ENCODE measurements at regions not wholly inside any gene's neighbourhood (a gene's known extent, or its start where the extent isn't known, plus 50 kb on each side); places are given as distances from the start of the nearest gene placed in this dataset.

GRCh38 chr12:39037115-39037514 is 131.7 kb upstream of the CPNE8 start:
- Mint-ChIP-seq H3K4me3 (no peak overlapping the region), H3K27me3 (no peaks in the 10 kb centered on the region), H3K9me3 (no peaks in the 10 kb centered on the region), H3K27ac (no peak overlapping the region), H3K4me1 (no peaks in the 10 kb centered on the region)
- no peak for DNase-seq
- no peak for ATAC-seq

GRCh38 chr12:39036105-39036504 is 130.7 kb upstream of the CPNE8 start:
- Mint-ChIP-seq H3K27ac (no peak overlapping the region), H3K27me3 (no peaks in the 10 kb centered on the region), H3K4me1 (no peaks in the 10 kb centered on the region), H3K9me3 (no peaks in the 10 kb centered on the region), H3K4me3 (no peak overlapping the region)
- DNase-seq = no peak
- ATAC-seq = no peak

GRCh38 chr12:39033782-39034181 is 128.4 kb upstream of the CPNE8 start:
- no peak overlapping the region for H3K4me3 Mint-ChIP-seq

GRCh38 chr12:39032448-39032847 is 127.1 kb upstream of the CPNE8 start:
- Mint-ChIP-seq H3K4me3 (no peak overlapping the region), H3K27ac (no peak overlapping the region), H3K4me1 (no peaks in the 10 kb centered on the region), H3K27me3 (no peaks in the 10 kb centered on the region), H3K9me3 (no peaks in the 10 kb centered on the region)
- DNase-seq (no peak), ATAC-seq (no peak)

More at GRCh38 chr12:39033782-39034181, 128.4 kb upstream of the CPNE8 start:
- no peaks in the 10 kb centered on the region for H3K9me3 Mint-ChIP-seq
- H3K27me3 Mint-ChIP-seq = no peaks in the 10 kb centered on the region
- no peak for DNase-seq
- no peaks in the 10 kb centered on the region for H3K4me1 Mint-ChIP-seq
- ATAC-seq = no peak
- no peak overlapping the region for H3K27ac Mint-ChIP-seq

- no peak overlapping the region for H3K27ac Mint-ChIP-seq
- no peak for ATAC-seq
- no peak overlapping the region for H3K4me3 Mint-ChIP-seq
- H3K4me1 Mint-ChIP-seq = no peaks in the 10 kb centered on the region
- no peak for DNase-seq
- no peaks in the 10 kb centered on the region for H3K9me3 Mint-ChIP-seq
- no peaks in the 10 kb centered on the region for H3K27me3 Mint-ChIP-seq
Observed at GRCh38 chr12:39032034-39032433, 126.6 kb upstream of the CPNE8 start.

GRCh38 chr12:39028382-39028781 is 123.0 kb upstream of the CPNE8 start:
- DNase-seq (no peak), ATAC-seq (no peak)
- H3K27ac Mint-ChIP-seq = no peak overlapping the region
- no peaks in the 10 kb centered on the region for H3K4me1 Mint-ChIP-seq
- H3K27me3 Mint-ChIP-seq = no peaks in the 10 kb centered on the region
- peaks cover 7 to 10% of the 10 kb centered on the region in 2 donors for H3K9me3 Mint-ChIP-seq
- no peak overlapping the region for H3K4me3 Mint-ChIP-seq

GRCh38 chr12:39012870-39013269 is 107.5 kb upstream of the CPNE8 start:
- DNase-seq (no peak), ATAC-seq (no peak)
- Mint-ChIP-seq H3K9me3 (peaks cover 0 to 5% of the 10 kb centered on the region in 2 donors), H3K27ac (no peak overlapping the region), H3K4me1 (no peaks in the 10 kb centered on the region), H3K4me3 (no peak overlapping the region), H3K27me3 (no peaks in the 10 kb centered on the region)

- ATAC-seq (no peak), DNase-seq (no peak)
- no peaks in the 10 kb centered on the region for H3K27me3 Mint-ChIP-seq
- no peak overlapping the region for H3K27ac Mint-ChIP-seq
- H3K4me1 Mint-ChIP-seq = no peaks in the 10 kb centered on the region
- no peak overlapping the region for H3K4me3 Mint-ChIP-seq
- H3K9me3 Mint-ChIP-seq = peaks cover 0 to 5% of the 10 kb centered on the region in 2 donors
Observed at GRCh38 chr12:39011166-39011565, 105.8 kb upstream of the CPNE8 start.

- Mint-ChIP-seq H3K27ac (no peak overlapping the region), H3K4me3 (no peak overlapping the region), H3K9me3 (peaks cover 0 to 5% of the 10 kb centered on the region in 2 donors), H3K27me3 (no peaks in the 10 kb centered on the region), H3K4me1 (no peaks in the 10 kb centered on the region)
- ATAC-seq (no peak), DNase-seq (no peak)
Observed at GRCh38 chr12:39010406-39010805, 105.0 kb upstream of the CPNE8 start.

GRCh38 chr12:39007619-39008018 is 102.2 kb upstream of the CPNE8 start:
- DNase-seq (no peak), ATAC-seq (no peak)
- no peak overlapping the region for H3K4me3 Mint-ChIP-seq
- no peaks in the 10 kb centered on the region for H3K4me1 Mint-ChIP-seq
- no peak overlapping the region for H3K27ac Mint-ChIP-seq
- H3K27me3 Mint-ChIP-seq = no peaks in the 10 kb centered on the region
- H3K9me3 Mint-ChIP-seq = no peaks in the 10 kb centered on the region

GRCh38 chr12:39006286-39006685 is 100.9 kb upstream of the CPNE8 start:
- no peak for DNase-seq
- Mint-ChIP-seq H3K27me3 (no peaks in the 10 kb centered on the region), H3K4me1 (no peaks in the 10 kb centered on the region), H3K27ac (no peak overlapping the region), H3K4me3 (no peak overlapping the region), H3K9me3 (no peaks in the 10 kb centered on the region)
- no peak for ATAC-seq

GRCh38 chr12:39005671-39006070 is 100.3 kb upstream of the CPNE8 start:
- ATAC-seq = no peak
- H3K27ac Mint-ChIP-seq = no peak overlapping the region
- H3K4me1 Mint-ChIP-seq = no peaks in the 10 kb centered on the region
- DNase-seq = no peak
- no peaks in the 10 kb centered on the region for H3K9me3 Mint-ChIP-seq
- H3K27me3 Mint-ChIP-seq = no peaks in the 10 kb centered on the region
- no peak overlapping the region for H3K4me3 Mint-ChIP-seq

GRCh38 chr12:39003541-39004155 is 98.3 kb upstream of the CPNE8 start:
- ATAC-seq (no peak), DNase-seq (no peak)
- Mint-ChIP-seq H3K27ac (no peak overlapping the region), H3K4me1 (no peaks in the 10 kb centered on the region), H3K27me3 (no peaks in the 10 kb centered on the region), H3K9me3 (no peaks in the 10 kb centered on the region), H3K4me3 (no peak overlapping the region)

- no peak overlapping the region for H3K27ac Mint-ChIP-seq
Observed at GRCh38 chr12:39000370-39000769, 95.0 kb upstream of the CPNE8 start.

GRCh38 chr12:38998887-38999482 is 93.6 kb upstream of the CPNE8 start:
- Mint-ChIP-seq H3K27ac (no peak overlapping the region), H3K9me3 (no peaks in the 10 kb centered on the region), H3K4me1 (no peaks in the 10 kb centered on the region), H3K27me3 (no peaks in the 10 kb centered on the region), H3K4me3 (no peak overlapping the region)
- no peak for DNase-seq
- ATAC-seq = no peak

More at GRCh38 chr12:39000370-39000769, 95.0 kb upstream of the CPNE8 start:
- DNase-seq (no peak), ATAC-seq (no peak)
- Mint-ChIP-seq H3K9me3 (no peaks in the 10 kb centered on the region), H3K27me3 (no peaks in the 10 kb centered on the region), H3K4me3 (no peak overlapping the region), H3K4me1 (no peaks in the 10 kb centered on the region)

GRCh38 chr12:38995249-38995648 is 89.9 kb upstream of the CPNE8 start:
- ATAC-seq (no peak), DNase-seq (no peak)
- H3K27me3 Mint-ChIP-seq = no peaks in the 10 kb centered on the region
- no peak overlapping the region for H3K4me3 Mint-ChIP-seq
- no peaks in the 10 kb centered on the region for H3K9me3 Mint-ChIP-seq
- H3K27ac Mint-ChIP-seq = no peak overlapping the region
- no peaks in the 10 kb centered on the region for H3K4me1 Mint-ChIP-seq

- no peaks in the 10 kb centered on the region for H3K4me1 Mint-ChIP-seq
- ATAC-seq = no peak
- H3K9me3 Mint-ChIP-seq = peaks cover 22 to 24% of the 10 kb centered on the region in 2 donors
- H3K27me3 Mint-ChIP-seq = no peaks in the 10 kb centered on the region
- H3K27ac Mint-ChIP-seq = no peak overlapping the region
- no peak overlapping the region for H3K4me3 Mint-ChIP-seq
- DNase-seq = no peak
Observed at GRCh38 chr12:38985961-38986360, 80.6 kb upstream of the CPNE8 start.

Data from stimulated activated naive CD8-positive, alpha-beta T cell treated with anti-CD3 and anti-CD28 coated beads, Interleukin-15, amount 100 ng/mL, for 72 hours (primary cell).